HEK293T (cell line): ENCODE measurements at regions not wholly inside any gene's neighbourhood (a gene's known extent, or its start where the extent isn't known, plus 50 kb on each side); places are given as distances from the start of the nearest gene placed in this dataset.

Source experiments
- BHLHE40 ChIP-seq: fragments of 450-650 bp; IDR thresholded peaks from 2 replicates; pipeline ENCODE4 v1.6.1; 2016; ENCODE audit warnings: mild to moderate bottlenecking, moderate library complexity, borderline replicate concordance
- CTBP1 ChIP-seq: fragments of 450-650 bp; IDR thresholded peaks from 2 replicates; pipeline ENCODE4 v1.6.1; 2016; ENCODE audit warnings: borderline replicate concordance
- FOXA1 ChIP-seq: fragments of 450-650 bp; IDR thresholded peaks from 2 replicates; pipeline ENCODE4 v1.6.1; 2016; ENCODE audit warnings: mild to moderate bottlenecking
- FOXK2 ChIP-seq: fragments of 450-650 bp; IDR thresholded peaks from 2 replicates; pipeline ENCODE4 v1.6.1; 2016; ENCODE audit warnings: mild to moderate bottlenecking
- FOXM1 ChIP-seq: fragments of 450-650 bp; IDR thresholded peaks from 2 replicates; pipeline ENCODE4 v1.6.1; 2017; ENCODE audit warnings: mild to moderate bottlenecking, borderline replicate concordance
- HDGF ChIP-seq: fragments of 450-650 bp; IDR thresholded peaks from 2 replicates; pipeline ENCODE4 v1.6.1; 2017; ENCODE audit warnings: antibody characterized with exemption, borderline replicate concordance
- LEF1 ChIP-seq: fragments of 450-650 bp; IDR thresholded peaks from 2 replicates; pipeline ENCODE4 v1.6.1; 2017; ENCODE audit warnings: mild to moderate bottlenecking, borderline replicate concordance
- NFRKB ChIP-seq: fragments of 450-650 bp; IDR thresholded peaks from 2 replicates; pipeline ENCODE4 v1.6.1; 2016; ENCODE audit warnings: mild to moderate bottlenecking, moderate library complexity
- SP1 ChIP-seq: fragments of 450-650 bp; IDR thresholded peaks from 2 replicates; pipeline ENCODE4 v1.6.1; 2017
- SUZ12 ChIP-seq: fragments of 450-650 bp; IDR thresholded peaks from 2 replicates; pipeline ENCODE4 v1.6.1; 2016; ENCODE audit warnings: mild to moderate bottlenecking
- TARDBP ChIP-seq: fragments of 450-650 bp; IDR thresholded peaks from 2 replicates; pipeline ENCODE4 v1.6.1; 2016

DNA sequence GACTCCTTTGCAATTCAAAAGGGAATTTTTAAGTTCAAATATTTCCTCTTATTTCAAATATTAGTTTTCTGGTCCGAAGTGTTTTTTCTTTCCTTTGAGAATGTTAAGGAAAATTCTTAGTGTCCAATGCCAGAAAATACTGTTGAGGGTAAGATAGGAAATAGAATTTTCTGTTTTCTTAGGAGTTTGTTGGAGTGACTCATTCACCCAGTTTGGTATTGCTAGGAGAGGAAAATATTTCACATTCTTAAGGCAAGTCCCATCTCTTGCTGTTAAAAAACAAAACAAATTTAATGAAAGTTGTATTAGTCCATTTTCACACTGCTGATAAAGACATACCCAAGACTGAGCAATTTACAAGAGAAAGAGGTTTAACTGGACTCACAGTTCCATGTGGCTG, 349.2 kb upstream of the ADAMTSL1 start:
- TF ChIP-seq HDGF, result no peak
- TF ChIP-seq SUZ12, result no peak
- no peak for TF ChIP-seq SP1
- TF ChIP-seq LEF1, result no peak
- no peak for TF ChIP-seq FOXM1
- no peak for TF ChIP-seq FOXA1
- no peak for TF ChIP-seq BHLHE40
- no peak for TF ChIP-seq TARDBP
- no peak for TF ChIP-seq NFRKB
- no peak for TF ChIP-seq CTBP1
- no peak for TF ChIP-seq FOXK2
